Keratinocyte (primary cell): ENCODE measurements at regions not wholly inside any gene's neighbourhood (a gene's known extent, or its start where the extent isn't known, plus 50 kb on each side); places are given as distances from the start of the nearest gene placed in this dataset.

ENCODE experiments used
- DNase-seq: peaks from one replicate; pipeline ENCODE4 v3.0.0-alpha.2; 2011; ENCODE audit warnings: low read depth, missing footprints, low spot score
- FAIRE-seq: peaks from 2 replicates; lab custom pipeline; 2011; peaks lifted over from hg19 to GRCh38; lab: Jason Lieb, UNC
- H2AFZ ChIP-seq: 2 replicates; pipeline ENCODE4 v1.6.0; 2012; ENCODE audit warnings: low read length, control low read depth, inconsistent platforms; ENCODE audit not compliant: control insufficient read depth
- H3K27ac ChIP-seq: 2 replicates; pipeline ENCODE4 v1.5.1; 2011; ENCODE audit warnings: low read length; ENCODE audit not compliant: control insufficient read depth, insufficient read depth
- H3K27me3 ChIP-seq: 3 replicates; pipeline ENCODE4 v1.6.0; 2011; ENCODE audit warnings: low read length; ENCODE audit not compliant: control insufficient read depth, insufficient read depth; ENCODE audit errors: extremely low read depth
- H3K36me3 ChIP-seq, 2 experiments: 2 replicates in 1 of 2; 3 replicates in 1 of 2; pipeline ENCODE4 v1.5.1; 2011; ENCODE audit warnings: low read length in 2 of 2, mild to moderate bottlenecking in 1 of 2; ENCODE audit not compliant: control insufficient read depth in 2 of 2, insufficient read depth in 2 of 2; ENCODE audit errors: extremely low read depth in 1 of 2
- H3K4me1 ChIP-seq: 3 replicates; pipeline ENCODE4 v1.5.1; 2011; ENCODE audit warnings: low read length; ENCODE audit not compliant: control insufficient read depth, insufficient read depth; ENCODE audit errors: extremely low read depth
- H3K4me2 ChIP-seq: 3 replicates; pipeline ENCODE4 v1.6.0; 2011; ENCODE audit warnings: low read depth, low read length; ENCODE audit not compliant: control insufficient read depth, insufficient read depth; ENCODE audit errors: extremely low read depth
- H3K4me3 ChIP-seq, 3 experiments: fragments of 200-600 bp in 1 of 3; sonication (generic) in 1 of 3; 2 replicates in 2 of 3; 3 replicates in 1 of 3; pipeline ENCODE4 v1.5.1; 2011 to 2016; ENCODE audit warnings: low read length in 3 of 3, mild to moderate bottlenecking in 3 of 3, control low read depth in 2 of 3, inconsistent platforms in 1 of 3, low read depth in 1 of 3, mixed read lengths in 1 of 3, mixed run types in 1 of 3, moderate library complexity in 1 of 3; ENCODE audit not compliant: control insufficient read depth in 2 of 3, insufficient read depth in 2 of 3; ENCODE audit errors: extremely low read depth in 1 of 3
- H3K79me2 ChIP-seq: 2 replicates; pipeline ENCODE4 v1.6.0; 2012; ENCODE audit warnings: low read length; ENCODE audit not compliant: control insufficient read depth, insufficient read depth
- H3K9ac ChIP-seq: 3 replicates; pipeline ENCODE4 v1.6.0; 2011; ENCODE audit warnings: low read length; ENCODE audit not compliant: control insufficient read depth, insufficient read depth; ENCODE audit errors: extremely low read depth
- H3K9me1 ChIP-seq: 3 replicates; pipeline ENCODE4 v1.6.0; 2011; ENCODE audit warnings: low read length; ENCODE audit not compliant: control insufficient read depth, insufficient read depth; ENCODE audit errors: extremely low read depth
- H3K9me3 ChIP-seq: 2 replicates; pipeline ENCODE4 v1.5.1; 2012; ENCODE audit warnings: low read depth, low read length; ENCODE audit not compliant: control insufficient read depth
- H4K20me1 ChIP-seq: 3 replicates; pipeline ENCODE4 v1.6.0; 2011; ENCODE audit warnings: low read length; ENCODE audit not compliant: control insufficient read depth, insufficient read depth; ENCODE audit errors: extremely low read depth
- CTCF ChIP-seq, 3 experiments: IDR thresholded peaks in 1 of 3; conservative IDR thresholded peaks in 1 of 3; optimal IDR thresholded peaks in 1 of 3; 2 replicates in 2 of 3; 3 replicates in 1 of 3; pipeline versions ENCODE3 to v1.5.1; 2011; ENCODE audit warnings: low read length in 3 of 3, mild to moderate bottlenecking in 3 of 3, moderate library complexity in 2 of 3, control low read depth in 1 of 3, inconsistent platforms in 1 of 3; ENCODE audit not compliant: insufficient read depth in 2 of 3; ENCODE audit errors: extremely low read depth in 1 of 3
- EZH2 ChIP-seq: IDR thresholded peaks from one replicate; pipeline ENCODE4 v1.6.1; 2012; ENCODE audit warnings: inconsistent platforms, mild to moderate bottlenecking, low read length, moderate library complexity
- dilution Hi-C: fragments of 300-500 bp; cut with MboI; formaldehyde crosslinking; loops from one replicate; pipeline ENCODE4 v1.7.0; 2020; ENCODE audit warnings: low sequenced_read_pairs; ENCODE audit not compliant: extremely low pct_ligation_motif_present

GRCh38 chr6:184161-184700, 108.1 kb upstream of the DUSP22 start:
- no peaks in the 10 kb centered on the region for H3K27me3 ChIP-seq
- H2AFZ ChIP-seq = no peak overlapping the region
- no peak for TF ChIP-seq CTCF (optimal IDR thresholded peaks at IDR 0.05 in 1 of 3, IDR thresholded peaks at IDR 0.05 in 1 of 3, conservative IDR thresholded peaks at IDR 0.05 in 1 of 3; ENCODE audit: extremely low read depth in 1 of 3, insufficient read depth in 2 of 3, low read length in 3 of 3)
- dilution Hi-C loops = no loop called here
- H3K9me1 ChIP-seq = no peaks in the 10 kb centered on the region
- H3K9me3 ChIP-seq = no peaks in the 10 kb centered on the region
- H3K4me3 ChIP-seq = no peak overlapping the region
- H3K4me1 ChIP-seq = no peaks in the 10 kb centered on the region
- H3K36me3 ChIP-seq = no peaks in the 10 kb centered on the region
- no peak overlapping the region for H3K27ac ChIP-seq
- H3K9ac ChIP-seq = no peak overlapping the region
- no peaks in the 10 kb centered on the region for H3K79me2 ChIP-seq
- FAIRE-seq = no peak
- no peaks in the 10 kb centered on the region for H4K20me1 ChIP-seq
- no peak for DNase-seq
- no peak overlapping the region for H3K4me2 ChIP-seq

- Histone ChIP-seq H3K79me2 (no peaks in the 10 kb centered on the region), H3K27me3 (no peaks in the 10 kb centered on the region), H3K9ac (no peak overlapping the region), H3K9me1 (no peaks in the 10 kb centered on the region), H3K4me2 (no peak overlapping the region), H3K4me1 (no peaks in the 10 kb centered on the region), H4K20me1 (no peaks in the 10 kb centered on the region), H3K27ac (no peak overlapping the region), H3K4me3 (no peak overlapping the region), H3K36me3 (no peaks in the 10 kb centered on the region), H2AFZ (no peak overlapping the region), H3K9me3 (no peaks in the 10 kb centered on the region)
- dilution Hi-C loops = no loop called here
- no peak for DNase-seq
- no peak for TF ChIP-seq EZH2
- TF ChIP-seq CTCF (optimal IDR thresholded peaks at IDR 0.05 in 1 of 3, IDR thresholded peaks at IDR 0.05 in 1 of 3, conservative IDR thresholded peaks at IDR 0.05 in 1 of 3; ENCODE audit: extremely low read depth in 1 of 3, insufficient read depth in 2 of 3, low read length in 3 of 3) = no peak
- FAIRE-seq = no peak
Measured at GRCh38 chr6:186340-186965, 105.8 kb upstream of the DUSP22 start.
